Neural progenitor cell (in vitro differentiated cells): ENCODE measurements at regions not wholly inside any gene's neighbourhood (a gene's known extent, or its start where the extent isn't known, plus 50 kb on each side); places are given as distances from the start of the nearest gene placed in this dataset.

Source experiments
- DNase-seq: peaks from one replicate; pipeline ENCODE4 v3.0.0-alpha.2; 2016; ENCODE audit warnings: low spot score
- H2AFZ ChIP-seq: fragments of 200-600 bp; sonication (generic); replicated peaks from 2 replicates; pipeline ENCODE4 v1.6.1; 2016; ENCODE audit warnings: antibody characterized with exemption
- H3F3A ChIP-seq: fragments of 200-600 bp; sonication (generic); 2 replicates; pipeline ENCODE4 v1.6.1; 2016; ENCODE audit warnings: antibody characterized with exemption, low read depth
- H3K27ac ChIP-seq: fragments of 200-600 bp; sonication (generic); 2 replicates; pipeline ENCODE4 v1.5.1; 2016; ENCODE audit warnings: mild to moderate bottlenecking
- H3K27me3 ChIP-seq: fragments of 200-600 bp; sonication (generic); 2 replicates; pipeline ENCODE4 v1.6.1; 2016; ENCODE audit warnings: mild to moderate bottlenecking, moderate library complexity
- H3K36me3 ChIP-seq: fragments of 200-600 bp; sonication (generic); 2 replicates; pipeline ENCODE4 v1.5.1; 2016
- H3K4me1 ChIP-seq: fragments of 200-600 bp; sonication (generic); 2 replicates; pipeline ENCODE4 v1.6.1; 2016; ENCODE audit warnings: mixed run types
- H3K4me2 ChIP-seq: fragments of 200-600 bp; sonication (generic); 2 replicates; pipeline ENCODE4 v1.6.1; 2016
- H3K4me3 ChIP-seq: fragments of 200-600 bp; sonication (generic); 2 replicates; pipeline ENCODE4 v1.5.1; 2016
- H3K79me2 ChIP-seq: fragments of 200-600 bp; sonication (generic); 2 replicates; pipeline ENCODE4 v1.6.1; 2016; ENCODE audit warnings: low read depth
- H3K9ac ChIP-seq: fragments of 200-600 bp; sonication (generic); 2 replicates; pipeline ENCODE4 v1.6.1; 2016
- H3K9me3 ChIP-seq: fragments of 200-600 bp; sonication (generic); 2 replicates; pipeline ENCODE4 v1.5.1; 2016; ENCODE audit warnings: low read depth
- H4K20me1 ChIP-seq: fragments of 200-600 bp; sonication (generic); 2 replicates; pipeline ENCODE4 v1.6.1; 2016; ENCODE audit warnings: low read depth
- H3K27ac Mint-ChIP-seq: 3 replicates; pipeline ENCODE4 v1.8.0; 2021; ENCODE audit warnings: mixed read lengths
- H3K27me3 Mint-ChIP-seq: 2 replicates; pipeline ENCODE4 v1.8.0; 2022; ENCODE audit warnings: low read depth, mild to moderate bottlenecking, inconsistent platforms, moderate library complexity, mixed read lengths; ENCODE audit not compliant: insufficient read depth
- H3K36me3 Mint-ChIP-seq: 3 replicates; pipeline ENCODE4 v1.8.0; 2021; ENCODE audit warnings: mixed read lengths
- H3K4me1 Mint-ChIP-seq: 3 replicates; pipeline ENCODE4 v1.8.0; 2021; ENCODE audit warnings: mixed read lengths
- H3K4me3 Mint-ChIP-seq: 3 replicates; pipeline ENCODE4 v1.8.0; 2021; ENCODE audit warnings: mild to moderate bottlenecking, moderate library complexity, mixed read lengths
- H3K9me3 Mint-ChIP-seq: 3 replicates; pipeline ENCODE4 v1.8.0; 2020; ENCODE audit warnings: mixed read lengths
- EZH2 ChIP-seq: fragments of 200-600 bp; sonication (generic); IDR thresholded peaks from 2 replicates; pipeline ENCODE4 v1.6.1; 2017; ENCODE audit warnings: antibody characterized with exemption, mild to moderate bottlenecking, moderate library complexity
- EZH2phosphoT487 ChIP-seq: fragments of 200-600 bp; sonication (generic); IDR thresholded peaks from 2 replicates; pipeline ENCODE4 v1.6.1; 2017; ENCODE audit warnings: antibody characterized with exemption
- TF ChIP-seq, protein P1 (sequence below): fragments of 200-600 bp; sonication (generic); IDR thresholded peaks from 2 replicates; pipeline ENCODE4 v1.5.1; 2017; ENCODE audit warnings: antibody characterized with exemption, mild to moderate bottlenecking

DNA sequence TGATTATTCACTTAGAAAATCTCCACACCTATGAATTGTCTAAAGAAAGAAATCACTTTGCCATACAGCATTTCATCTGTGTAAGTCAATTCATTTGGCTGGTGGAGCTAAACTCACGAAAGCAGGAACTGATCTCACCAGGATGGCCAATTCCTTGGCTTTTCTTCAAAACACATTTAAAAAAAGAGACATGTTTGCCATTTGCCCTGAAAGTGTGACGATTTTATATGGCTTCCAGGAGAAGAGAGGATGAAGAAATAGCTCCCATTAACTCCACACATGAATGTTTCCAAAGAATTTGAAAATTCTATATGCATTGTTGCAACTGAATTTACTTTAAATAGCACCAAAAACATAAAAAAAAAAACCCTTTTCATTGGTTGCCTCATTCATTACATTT is 334.7 kb downstream of the DMRT2 start:
- no peaks in the 10 kb centered on the region for H3K9me3 Mint-ChIP-seq
- H3F3A ChIP-seq, result no peaks in the 10 kb centered on the region
- H3K27ac Mint-ChIP-seq, result no peak overlapping the region
- no peaks in the 10 kb centered on the region for H3K36me3 Mint-ChIP-seq
- no peak overlapping the region for H2AFZ ChIP-seq
- no peaks in the 10 kb centered on the region for H3K79me2 ChIP-seq
- no peak overlapping the region for H3K4me3 ChIP-seq
- H4K20me1 ChIP-seq, result no peaks in the 10 kb centered on the region
- TF ChIP-seq EZH2phosphoT487 (no peak), EZH2 (no peak)
- TF ChIP-seq, protein P1, sequence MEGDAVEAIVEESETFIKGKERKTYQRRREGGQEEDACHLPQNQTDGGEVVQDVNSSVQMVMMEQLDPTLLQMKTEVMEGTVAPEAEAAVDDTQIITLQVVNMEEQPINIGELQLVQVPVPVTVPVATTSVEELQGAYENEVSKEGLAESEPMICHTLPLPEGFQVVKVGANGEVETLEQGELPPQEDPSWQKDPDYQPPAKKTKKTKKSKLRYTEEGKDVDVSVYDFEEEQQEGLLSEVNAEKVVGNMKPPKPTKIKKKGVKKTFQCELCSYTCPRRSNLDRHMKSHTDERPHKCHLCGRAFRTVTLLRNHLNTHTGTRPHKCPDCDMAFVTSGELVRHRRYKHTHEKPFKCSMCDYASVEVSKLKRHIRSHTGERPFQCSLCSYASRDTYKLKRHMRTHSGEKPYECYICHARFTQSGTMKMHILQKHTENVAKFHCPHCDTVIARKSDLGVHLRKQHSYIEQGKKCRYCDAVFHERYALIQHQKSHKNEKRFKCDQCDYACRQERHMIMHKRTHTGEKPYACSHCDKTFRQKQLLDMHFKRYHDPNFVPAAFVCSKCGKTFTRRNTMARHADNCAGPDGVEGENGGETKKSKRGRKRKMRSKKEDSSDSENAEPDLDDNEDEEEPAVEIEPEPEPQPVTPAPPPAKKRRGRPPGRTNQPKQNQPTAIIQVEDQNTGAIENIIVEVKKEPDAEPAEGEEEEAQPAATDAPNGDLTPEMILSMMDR, result no peak
- peaks cover 2% of the 10 kb centered on the region for H3K27me3 Mint-ChIP-seq
- no peaks in the 10 kb centered on the region for H3K4me1 Mint-ChIP-seq
- DNase-seq, result no peak
- peaks cover 28% of the 10 kb centered on the region for H3K9me3 ChIP-seq
- no peaks in the 10 kb centered on the region for H3K27me3 ChIP-seq
- H3K27ac ChIP-seq, result no peak overlapping the region
- no peaks in the 10 kb centered on the region for H3K4me1 ChIP-seq
- H3K4me2 ChIP-seq, result no peak overlapping the region
- H3K4me3 Mint-ChIP-seq, result no peak overlapping the region
- no peak overlapping the region for H3K9ac ChIP-seq
- no peaks in the 10 kb centered on the region for H3K36me3 ChIP-seq

DNA sequence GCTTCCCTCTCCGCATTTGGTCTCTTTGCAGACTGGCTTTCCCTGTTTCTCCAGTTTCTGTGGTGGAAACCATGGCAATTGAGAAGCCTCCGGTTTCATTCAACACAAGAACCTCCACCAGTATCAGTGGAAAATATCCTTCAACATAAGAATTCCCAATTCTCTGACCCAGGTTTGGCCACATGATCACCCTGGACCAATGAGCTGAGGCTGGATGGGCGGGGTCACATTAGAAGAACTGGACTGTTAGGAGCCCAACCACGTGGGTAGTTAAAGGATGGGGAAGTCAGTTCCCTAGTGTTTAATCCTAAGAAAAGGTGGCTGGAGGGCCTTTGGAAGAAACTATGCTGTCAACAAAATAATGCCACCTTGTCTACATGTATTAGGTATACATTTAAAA is 336.3 kb downstream of the DMRT2 start:
- peaks cover 28% of the 10 kb centered on the region for H3K9me3 ChIP-seq
- H4K20me1 ChIP-seq, result no peaks in the 10 kb centered on the region
- TF ChIP-seq EZH2 (no peak), EZH2phosphoT487 (no peak)
- TF ChIP-seq, protein P1, result no peak
- Mint-ChIP-seq H3K9me3 (no peaks in the 10 kb centered on the region), H3K27ac (no peak overlapping the region), H3K4me1 (no peaks in the 10 kb centered on the region), H3K36me3 (no peaks in the 10 kb centered on the region), H3K4me3 (no peak overlapping the region), H3K27me3 (peaks cover 2% of the 10 kb centered on the region)
- no peak overlapping the region for H3K4me2 ChIP-seq
- no peak overlapping the region for H3K4me3 ChIP-seq
- no peaks in the 10 kb centered on the region for H3K36me3 ChIP-seq
- no peaks in the 10 kb centered on the region for H3K79me2 ChIP-seq
- no peak for DNase-seq
- H3K27ac ChIP-seq, result no peak overlapping the region
- H3K27me3 ChIP-seq, result no peaks in the 10 kb centered on the region
- no peak overlapping the region for H2AFZ ChIP-seq
- no peak overlapping the region for H3K9ac ChIP-seq
- no peaks in the 10 kb centered on the region for H3K4me1 ChIP-seq
- H3F3A ChIP-seq, result no peaks in the 10 kb centered on the region

DNA sequence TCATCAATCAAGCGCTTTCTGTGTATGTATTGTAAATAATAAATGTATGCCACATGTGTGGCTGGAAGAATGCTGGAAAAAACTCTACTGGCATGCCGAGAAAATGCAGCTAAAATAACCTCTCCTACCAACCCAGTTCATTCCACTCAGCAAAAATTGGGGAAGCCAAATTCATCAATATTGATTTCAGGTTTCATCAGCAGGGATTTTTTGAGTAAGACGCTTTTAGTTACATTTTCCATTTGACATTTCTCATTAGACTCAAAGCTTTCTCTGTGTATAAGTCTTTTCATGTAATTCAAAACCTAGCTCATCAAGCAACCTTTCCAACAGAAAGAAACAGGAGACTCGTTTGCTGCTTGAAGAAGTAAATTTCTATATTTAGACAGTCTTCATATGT is 338.1 kb downstream of the DMRT2 start:
- no peaks in the 10 kb centered on the region for H3K36me3 Mint-ChIP-seq
- H3K27ac Mint-ChIP-seq, result no peak overlapping the region
- Histone ChIP-seq H4K20me1 (no peaks in the 10 kb centered on the region), H3K36me3 (no peaks in the 10 kb centered on the region), H3K27ac (no peak overlapping the region), H3K27me3 (no peaks in the 10 kb centered on the region), H3K9me3 (peaks cover 32% of the 10 kb centered on the region), H2AFZ (no peak overlapping the region), H3K4me3 (no peak overlapping the region), H3K9ac (no peak overlapping the region), H3K4me1 (no peaks in the 10 kb centered on the region), H3K4me2 (no peak overlapping the region), H3K79me2 (no peaks in the 10 kb centered on the region), H3F3A (no peaks in the 10 kb centered on the region)
- no peak for DNase-seq
- TF ChIP-seq, protein P1, result no peak
- no peak for TF ChIP-seq EZH2phosphoT487
- no peak for TF ChIP-seq EZH2
- no peaks in the 10 kb centered on the region for H3K9me3 Mint-ChIP-seq
- no peaks in the 10 kb centered on the region for H3K4me1 Mint-ChIP-seq
- H3K27me3 Mint-ChIP-seq, result no peaks in the 10 kb centered on the region
- H3K4me3 Mint-ChIP-seq, result no peak overlapping the region

DNA sequence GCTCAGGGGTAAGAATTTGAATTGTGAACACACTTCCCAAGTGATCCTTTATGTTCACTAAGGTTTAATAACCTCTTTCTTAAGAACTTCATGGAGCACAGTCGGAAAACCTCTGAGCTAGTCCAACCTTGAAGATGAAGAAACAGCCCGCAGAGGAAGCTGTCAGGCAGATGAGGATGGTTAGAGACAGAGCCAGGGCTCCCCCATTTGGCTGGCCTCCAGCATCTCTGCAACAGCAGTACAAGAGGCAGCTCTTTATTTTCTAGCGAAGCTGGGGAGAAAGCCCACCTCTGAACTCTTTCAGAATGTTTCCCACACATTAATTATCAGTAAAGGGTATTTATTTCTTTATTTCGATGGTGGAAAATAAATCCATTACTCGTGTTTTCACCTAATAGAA is 350.8 kb downstream of the DMRT2 start:
- no peaks in the 10 kb centered on the region for H3K4me1 ChIP-seq
- H3K4me3 ChIP-seq, result no peak overlapping the region
- H3K27me3 Mint-ChIP-seq, result peaks cover 7% of the 10 kb centered on the region
- H3K9me3 ChIP-seq, result peaks cover 29% of the 10 kb centered on the region
- TF ChIP-seq EZH2phosphoT487 (no peak), EZH2 (no peak)
- TF ChIP-seq, protein P1, result no peak
- no peak overlapping the region for H3K4me2 ChIP-seq
- no peak overlapping the region for H2AFZ ChIP-seq
- no peaks in the 10 kb centered on the region for H3F3A ChIP-seq
- H3K27ac ChIP-seq, result no peak overlapping the region
- no peaks in the 10 kb centered on the region for H3K27me3 ChIP-seq
- no peaks in the 10 kb centered on the region for H3K79me2 ChIP-seq
- H3K36me3 Mint-ChIP-seq, result no peaks in the 10 kb centered on the region
- no peak overlapping the region for H3K4me3 Mint-ChIP-seq
- no peak for DNase-seq
- no peak overlapping the region for H3K9ac ChIP-seq
- H3K4me1 Mint-ChIP-seq, result peaks cover 4% of the 10 kb centered on the region
- H3K27ac Mint-ChIP-seq, result no peak overlapping the region
- no peaks in the 10 kb centered on the region for H3K36me3 ChIP-seq
- H4K20me1 ChIP-seq, result no peaks in the 10 kb centered on the region
- peaks cover 3% of the 10 kb centered on the region for H3K9me3 Mint-ChIP-seq
